HepG2 (cell line): ENCODE measurements at regions not wholly inside any gene's neighbourhood (a gene's known extent, or its start where the extent isn't known, plus 50 kb on each side); places are given as distances from the start of the nearest gene placed in this dataset.

Experiments used
- ATAC-seq: fragments of 200-7000 bp; cut with Tn5 transposase; 3 replicates; pipeline ENCODE4 v1.9.1; 2020; ENCODE audit warnings: mild to moderate bottlenecking, moderate library complexity
- BruUV-seq: library from RNA; stranded (reverse); fragments of 400-500 nt; replicated peaks from 2 replicates; lab custom pipeline; 2021; lab: Mats Ljungman, UMichigan
- CTCF ChIA-PET: fragments of 300-600 bp; formaldehyde crosslinking; extraction: SDS; loops from one replicate; lab custom pipeline; 2021; ENCODE audit warnings: low total read pairs, inconsistent platforms, low intra/inter-chr PET ratio; lab: Yijun Ruan, JAX
- POLR2A ChIA-PET: fragments of 350-600 bp; sonication (Branson Sonifier 250); formaldehyde crosslinking; loops from one replicate; lab custom pipeline; 2020; ENCODE audit warnings: antibody characterized with exemption, inconsistent platforms; lab: Yijun Ruan, JAX
- DNase-seq: peaks from one replicate; pipeline ENCODE4 v3.0.0-alpha.2; 2015; ENCODE audit warnings: low spot score
- FAIRE-seq: peaks from 3 replicates; lab custom pipeline; 2011; peaks lifted over from hg19 to GRCh38; lab: Jason Lieb, UNC
- H2AFZ ChIP-seq: one replicate; pipeline ENCODE4 v1.6.1; 2011; ENCODE audit warnings: low read length, inconsistent platforms
- H3K27ac ChIP-seq: fragments of 300-600 bp; 3 replicates; pipeline ENCODE4 v1.8.0; 2011; ENCODE audit warnings: mixed run types, mild to moderate bottlenecking, mixed read lengths, low read length, inconsistent platforms; ENCODE audit not compliant: insufficient read depth; ENCODE audit errors: extremely low read length
- H3K27me3 ChIP-seq, 2 experiments: fragments of 200-600 bp in 1 of 2; 2 replicates in 1 of 2; 3 replicates in 1 of 2; pipeline versions ENCODE4 v1.6.0 to v1.8.0; 2011; ENCODE audit warnings: low read length in 2 of 2, mild to moderate bottlenecking in 2 of 2, moderate library complexity in 2 of 2, inconsistent platforms in 1 of 2; ENCODE audit not compliant: insufficient read depth in 2 of 2, control insufficient read depth in 1 of 2
- H3K36me3 ChIP-seq, 2 experiments: fragments of 200-600 bp in 1 of 2; replicated peaks in 1 of 2; 2 replicates in 1 of 2; 3 replicates in 1 of 2; pipeline versions ENCODE4 v1.5.1 to v1.8.0; 2011; ENCODE audit warnings: low read length in 2 of 2, inconsistent platforms in 1 of 2; ENCODE audit not compliant: insufficient read depth in 2 of 2, control insufficient read depth in 1 of 2
- H3K4me1 ChIP-seq: 2 replicates; pipeline ENCODE4 v1.5.1; 2012; ENCODE audit warnings: low read length, inconsistent platforms; ENCODE audit not compliant: insufficient read depth
- H3K4me2 ChIP-seq: 2 replicates; pipeline ENCODE4 v1.6.0; 2011; ENCODE audit warnings: low read depth, low read length, inconsistent platforms
- H3K4me3 ChIP-seq, 3 experiments: fragments of 200-600 bp in 1 of 3; sonication (generic), shearing (Covaris generic) in 1 of 3; replicated peaks in 1 of 3; 2 replicates each; pipeline ENCODE4 v1.5.1; 2011 to 2016; ENCODE audit warnings: low read length in 3 of 3, inconsistent platforms in 2 of 3, low read depth in 2 of 3, mild to moderate bottlenecking in 2 of 3, control low read depth in 1 of 3, mixed read lengths in 1 of 3; ENCODE audit not compliant: insufficient read depth in 1 of 3
- H3K79me2 ChIP-seq: one replicate; pipeline ENCODE4 v1.6.1; 2011; ENCODE audit warnings: low read length, inconsistent platforms; ENCODE audit not compliant: insufficient read depth
- H3K9ac ChIP-seq: 2 replicates; pipeline ENCODE4 v1.6.0; 2011; ENCODE audit warnings: mild to moderate bottlenecking, low read depth, low read length, inconsistent platforms; ENCODE audit not compliant: insufficient read depth
- H3K9me3 ChIP-seq: 2 replicates; pipeline ENCODE4 v1.5.1; 2012; ENCODE audit warnings: mild to moderate bottlenecking, low read length
- H4K20me1 ChIP-seq: 2 replicates; pipeline ENCODE4 v1.6.0; 2011; ENCODE audit warnings: inconsistent platforms, mild to moderate bottlenecking, low read length, moderate library complexity; ENCODE audit not compliant: insufficient read depth
- ARID5B ChIP-seq: IDR thresholded peaks from 2 replicates; pipeline ENCODE4 v1.4.0; 2020; ENCODE audit warnings: mild to moderate bottlenecking, missing genetic modification reagents
- GABPB1 ChIP-seq: IDR thresholded peaks from 2 replicates; pipeline ENCODE4 v1.6.1; 2016; ENCODE audit warnings: mild to moderate bottlenecking, missing genetic modification reagents, moderate library complexity, missing compliant biosample characterization
- NFE2L1 ChIP-seq: sonication (generic); formaldehyde crosslinking; IDR thresholded peaks from 2 replicates; pipeline ENCODE4 v1.4.0; 2020; ENCODE audit warnings: missing genetic modification reagents, mild to moderate bottlenecking, borderline replicate concordance
- PBX2 ChIP-seq: IDR thresholded peaks from 2 replicates; pipeline ENCODE4 v1.6.1; 2016; ENCODE audit warnings: control low read depth
- RBFOX2 ChIP-seq: fragments of 200-400 bp; formaldehyde crosslinking; IDR thresholded peaks from 2 replicates; pipeline ENCODE4 v1.6.1; 2017; ENCODE audit warnings: low read depth, mild to moderate bottlenecking, low read length
- SRSF9 ChIP-seq: fragments of 200-400 bp; formaldehyde crosslinking; IDR thresholded peaks from 2 replicates; pipeline ENCODE4 v1.6.1; 2018; ENCODE audit warnings: borderline replicate concordance, mild to moderate bottlenecking, low read depth, low read length; ENCODE audit not compliant: insufficient read depth, poor library complexity, severe bottlenecking
- TOPORS ChIP-seq: sonication (generic); formaldehyde crosslinking; IDR thresholded peaks from 2 replicates; pipeline ENCODE4 v1.8.0; 2023; ENCODE audit warnings: mild to moderate bottlenecking, missing genetic modification reagents
- YEATS2 ChIP-seq: sonication (generic); formaldehyde crosslinking; IDR thresholded peaks from 2 replicates; pipeline ENCODE4 v1.4.0; 2020; ENCODE audit warnings: missing genetic modification reagents, borderline replicate concordance
- ZBTB20 ChIP-seq: sonication (generic); formaldehyde crosslinking; IDR thresholded peaks from 2 replicates; pipeline ENCODE4 v1.8.1; 2023; ENCODE audit warnings: missing genetic modification reagents, low read depth, mild to moderate bottlenecking, borderline replicate concordance
- ZBTB4 ChIP-seq: sonication (generic); formaldehyde crosslinking; IDR thresholded peaks from 2 replicates; pipeline ENCODE4 v1.4.0; 2020; ENCODE audit warnings: missing genetic modification reagents, mild to moderate bottlenecking, borderline replicate concordance
- ZFP41 ChIP-seq: sonication (generic); formaldehyde crosslinking; IDR thresholded peaks from 2 replicates; pipeline ENCODE4 v1.4.0; 2020; ENCODE audit warnings: mild to moderate bottlenecking, missing genetic modification reagents, borderline replicate concordance
- ZNF180 ChIP-seq: sonication (generic); formaldehyde crosslinking; IDR thresholded peaks from 2 replicates; pipeline ENCODE4 v1.4.0; 2020; ENCODE audit warnings: low read depth, missing genetic modification reagents, borderline replicate concordance
- ZNF224 ChIP-seq: sonication (generic); formaldehyde crosslinking; IDR thresholded peaks from 2 replicates; pipeline ENCODE4 v1.5.0; 2020; ENCODE audit warnings: mild to moderate bottlenecking, missing genetic modification reagents
- ZNF414 ChIP-seq: sonication (generic); formaldehyde crosslinking; IDR thresholded peaks from 2 replicates; pipeline ENCODE4 v1.5.0; 2020; ENCODE audit warnings: missing genetic modification reagents
- ZSCAN25 ChIP-seq: sonication (generic); formaldehyde crosslinking; IDR thresholded peaks from 2 replicates; pipeline ENCODE4 v1.8.0; 2022; ENCODE audit warnings: mild to moderate bottlenecking, missing genetic modification reagents
- whole genome bisulfite sequencing: methylation state at CpG from one replicate; pipeline ENCODE4 v1.1.6; 2017; ENCODE audit warnings: low lambda C conversion rate; 5-methylcytosine and 5-hydroxymethylcytosine counted together
- in situ Hi-C: cut with HindIII; loops from 2 replicates; pipeline ENCODE4 v1.10.0; 2017; ENCODE audit warnings: low pct_unique_long_range_greater_than_20kb; ENCODE audit not compliant: extremely low pct_ligation_motif_present
- intact Hi-C: fragments of 100-400 bp; cut with micrococcal nuclease; formaldehyde crosslinking; loops from one replicate; pipeline ENCODE4 v1.10.0; 2022; ENCODE audit not compliant: unreplicated experiment

GRCh38 chr9:134970198-134970597, 52.5 kb upstream of the FCN1 start (continued):
- no peak for TF ChIP-seq PBX2
- TF ChIP-seq, all 625 proteins: peak for 0

GRCh38 chr9:134970719-134971118, 53.0 kb upstream of the FCN1 start:
- Histone ChIP-seq H3K9me3 (no peaks in the 10 kb centered on the region), H3K4me1 (no peaks in the 10 kb centered on the region), H3K4me2 (no peak overlapping the region), H3K79me2 (no peaks in the 10 kb centered on the region), H3K27ac (no peak overlapping the region), H3K4me3 (no peak overlapping the region), H3K27me3 (peaks cover 2 to 41% of the 10 kb centered on the region in 2 experiments; a peak in 4 of 5 replicates), H3K36me3 (no peaks in the 10 kb centered on the region), H2AFZ (no peak overlapping the region), H4K20me1 (peaks cover 7% of the 10 kb centered on the region; the same call in 1 of the 2 replicates), H3K9ac (no peak overlapping the region)
- FAIRE-seq (no peak), DNase-seq (no peak), ATAC-seq (no peak)
- intact Hi-C loops = no loop called here
- WGBS = 19% methylated on average over 5 of the region's 7 CpGs
- CTCF ChIA-PET = no interaction called here
- in situ Hi-C loops = no loop called here
- BruUV-seq = no TSS peak
- POLR2A ChIA-PET = no interaction called here
- TF ChIP-seq ZNF224 (no peak), ZNF180 (CRISPR knock-in tag) (no peak), ZFP41 (CRISPR knock-in tag) (no peak), SRSF9 (no peak), ZBTB20 (no peak), ZSCAN25 (CRISPR knock-in tag) (no peak), TOPORS (CRISPR knock-in tag) (no peak), YEATS2 (CRISPR knock-in tag) (no peak), ZBTB4 (CRISPR knock-in tag) (no peak), RBFOX2 (no peak), NFE2L1 (CRISPR knock-in tag) (no peak), ZNF414 (no peak), ARID5B (CRISPR knock-in tag) (no peak), GABPB1 (CRISPR knock-in tag) (no peak)
